Stimulated activated CD4-positive, alpha-beta T cell treated with anti-CD3 and anti-CD28 coated beads, Interleukin-15, amount 100 ng/mL, for 24 hours (primary cell): ENCODE measurements at regions not wholly inside any gene's neighbourhood (a gene's known extent, or its start where the extent isn't known, plus 50 kb on each side); places are given as distances from the start of the nearest gene placed in this dataset.
"Not testable (repeated sequence)": the region's sequence is repeated elsewhere in the genome, so short reads cannot be mapped to it uniquely, and the experiment has no call there.

Experiments
- DNase-seq: peaks from one replicate; pipeline ENCODE4 v3.0.0-alpha.2; 2020

GRCh38 chr6:168841609-168842278, 400.8 kb downstream of the SMOC2 start:
- DNase-seq: no peak

DNA sequence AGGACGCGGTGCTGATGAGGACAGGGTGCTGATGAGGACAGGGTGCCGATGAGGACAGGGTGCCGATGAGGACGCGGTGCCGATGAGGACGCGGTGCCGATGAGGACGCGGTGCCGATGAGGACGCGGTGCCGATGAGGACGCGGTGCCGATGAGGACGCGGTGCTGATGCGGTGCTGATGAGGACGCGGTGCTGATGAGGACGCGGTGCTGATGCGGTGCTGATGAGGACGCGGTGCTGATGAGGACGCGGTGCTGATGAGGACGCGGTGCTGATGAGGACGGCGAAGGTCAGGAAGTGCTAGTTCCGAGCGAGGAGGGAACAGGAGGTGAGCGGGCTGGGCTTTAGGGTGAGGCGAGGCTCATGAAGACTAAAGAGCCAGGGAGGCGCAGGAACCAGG, 399.9 kb downstream of the SMOC2 start:
- DNase-seq: not testable (repeated sequence)

DNA sequence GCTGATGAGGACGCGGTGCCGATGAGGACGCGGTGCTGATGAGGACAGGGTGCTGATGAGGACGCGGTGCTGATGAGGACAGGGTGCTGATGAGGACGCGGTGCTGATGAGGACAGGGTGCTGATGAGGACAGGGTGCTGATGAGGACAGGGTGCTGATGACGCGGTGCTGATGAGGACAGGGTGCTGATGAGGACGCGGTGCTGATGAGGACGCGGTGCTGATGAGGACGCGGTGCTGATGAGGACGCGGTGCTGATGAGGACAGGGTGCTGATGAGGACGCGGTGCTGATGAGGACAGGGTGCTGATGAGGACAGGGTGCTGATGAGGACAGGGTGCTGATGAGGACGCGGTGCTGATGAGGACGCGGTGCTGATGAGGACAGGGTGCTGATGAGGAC, 399.3 kb downstream of the SMOC2 start:
- DNase-seq: not testable (repeated sequence)

DNA sequence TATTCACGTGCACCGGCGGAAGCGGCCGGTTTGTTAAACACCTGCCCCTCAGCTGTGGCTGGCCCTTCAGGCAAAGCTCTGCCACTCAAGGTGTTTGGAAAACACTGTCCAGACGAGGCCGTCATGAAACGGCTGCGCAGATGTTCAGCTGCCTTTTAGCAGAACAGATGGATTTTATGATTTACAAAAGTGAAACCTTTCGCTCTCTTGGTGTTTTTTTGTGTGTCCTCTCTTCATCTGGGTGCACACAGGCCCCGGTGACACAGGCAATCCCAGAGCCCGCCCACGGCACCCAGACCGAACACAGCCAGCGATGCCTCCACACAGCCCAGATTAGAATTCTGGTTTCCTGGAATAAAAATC, 397.0 kb downstream of the SMOC2 start:
- no peak for DNase-seq

GRCh38 chr6:168837254-168838036, 396.5 kb downstream of the SMOC2 start:
- no peak for DNase-seq

- DNase-seq: no peak
These were observed 395.0 kb downstream of the SMOC2 start for GRCh38 chr6:168835991-168836390.

DNA sequence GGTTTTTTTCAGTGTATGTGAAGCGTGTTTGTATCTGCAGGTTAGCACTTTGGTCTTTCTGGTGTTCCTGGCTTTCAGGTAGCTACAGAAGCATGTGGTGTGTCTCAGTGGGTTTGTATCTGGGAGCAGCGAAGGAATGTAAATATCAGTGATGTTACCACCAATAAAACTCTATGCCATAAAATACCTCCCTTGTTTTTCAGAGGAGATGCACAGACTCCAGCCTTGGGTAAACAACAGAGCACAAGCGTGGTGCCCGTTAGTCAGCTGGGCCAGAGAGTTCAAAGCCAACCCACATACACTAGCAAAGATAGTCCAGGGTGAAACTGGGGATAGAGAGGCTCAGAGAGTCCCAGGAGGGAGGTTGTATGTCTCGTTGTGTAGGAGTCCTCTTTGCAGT, 393.8 kb downstream of the SMOC2 start:
- DNase-seq: no peak

GRCh38 chr6:168834042-168834587, 393.1 kb downstream of the SMOC2 start:
- DNase-seq: no peak

- no peak for DNase-seq
These were observed 387.8 kb downstream of the SMOC2 start for GRCh38 chr6:168828800-168829199.

DNA sequence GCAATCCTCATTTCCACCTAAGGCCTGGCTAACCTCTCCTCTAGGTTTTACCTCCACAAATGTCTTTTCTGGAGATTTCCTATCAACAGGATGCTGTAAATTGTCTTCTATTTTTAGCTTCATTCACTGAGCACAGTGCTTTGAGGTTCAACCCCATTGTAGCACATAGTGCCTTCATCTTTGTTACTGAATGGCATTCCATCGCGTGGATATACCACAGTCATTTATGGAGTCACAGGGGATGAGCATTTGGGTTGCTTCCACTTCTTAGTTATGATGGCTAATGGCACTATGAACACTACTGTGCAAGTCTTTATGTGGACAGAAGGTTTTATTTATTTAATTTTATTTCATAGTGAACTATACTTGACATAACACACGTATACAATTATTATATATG, 387.1 kb downstream of the SMOC2 start:
- no peak for DNase-seq

- no peak for DNase-seq
These were observed 386.5 kb downstream of the SMOC2 start for GRCh38 chr6:168827586-168827871.

DNA sequence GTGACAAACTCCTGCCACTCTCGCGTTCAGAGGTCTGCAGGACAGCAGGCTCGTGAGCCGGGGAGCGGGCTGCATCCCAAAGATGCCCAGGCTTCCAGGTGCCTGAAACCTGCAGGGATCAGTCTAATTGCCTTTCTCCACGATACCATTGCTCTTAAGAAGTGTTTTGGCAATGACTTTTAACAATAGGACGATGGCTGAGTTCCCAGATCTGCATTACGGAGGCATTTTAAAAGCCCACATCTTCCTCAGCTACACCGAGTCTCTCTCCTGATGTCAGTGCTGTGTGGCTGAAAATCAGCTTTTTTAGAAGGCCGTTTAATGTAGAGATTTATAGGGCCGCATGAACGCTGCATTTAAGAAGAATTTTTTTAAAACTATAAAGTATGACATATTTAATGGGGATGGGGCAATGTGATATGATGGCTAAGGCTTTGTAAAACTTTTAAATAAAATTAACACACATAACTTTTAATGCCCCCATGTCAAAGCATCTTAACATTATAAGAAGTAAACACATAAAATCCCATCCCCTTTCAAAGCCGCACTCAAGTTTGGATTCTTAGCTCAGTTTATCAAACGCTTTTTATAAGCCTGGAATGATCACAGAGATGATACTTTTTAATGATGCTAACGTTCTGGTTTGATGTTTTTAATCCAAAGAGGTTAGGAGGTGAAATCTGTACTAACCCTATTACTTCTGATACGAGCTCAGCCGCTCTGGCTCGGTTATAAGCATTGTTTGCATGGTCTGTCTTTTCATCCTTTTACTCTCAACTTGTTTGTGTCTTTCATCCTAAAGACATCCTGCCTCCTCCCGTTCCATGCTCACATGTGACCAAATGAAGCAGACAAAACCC, 386.0 kb downstream of the SMOC2 start:
- no peak for DNase-seq

DNA sequence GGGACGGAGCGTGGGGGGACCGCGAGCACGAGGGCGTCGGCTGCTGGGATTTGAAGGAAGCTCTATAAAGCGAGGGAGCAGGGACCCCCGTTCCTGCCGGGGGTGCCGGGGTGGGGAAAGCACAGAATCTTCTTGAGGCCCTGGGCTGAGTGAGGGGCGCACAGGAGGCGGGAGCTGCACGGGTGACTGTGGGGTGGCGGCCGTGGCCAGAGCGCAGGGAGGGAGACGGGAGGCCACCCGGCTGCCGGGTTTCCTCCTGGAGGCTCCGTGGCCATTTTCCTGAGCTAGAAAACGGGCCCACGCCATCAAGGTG, 385.1 kb downstream of the SMOC2 start:
- DNase-seq: no peak

DNA sequence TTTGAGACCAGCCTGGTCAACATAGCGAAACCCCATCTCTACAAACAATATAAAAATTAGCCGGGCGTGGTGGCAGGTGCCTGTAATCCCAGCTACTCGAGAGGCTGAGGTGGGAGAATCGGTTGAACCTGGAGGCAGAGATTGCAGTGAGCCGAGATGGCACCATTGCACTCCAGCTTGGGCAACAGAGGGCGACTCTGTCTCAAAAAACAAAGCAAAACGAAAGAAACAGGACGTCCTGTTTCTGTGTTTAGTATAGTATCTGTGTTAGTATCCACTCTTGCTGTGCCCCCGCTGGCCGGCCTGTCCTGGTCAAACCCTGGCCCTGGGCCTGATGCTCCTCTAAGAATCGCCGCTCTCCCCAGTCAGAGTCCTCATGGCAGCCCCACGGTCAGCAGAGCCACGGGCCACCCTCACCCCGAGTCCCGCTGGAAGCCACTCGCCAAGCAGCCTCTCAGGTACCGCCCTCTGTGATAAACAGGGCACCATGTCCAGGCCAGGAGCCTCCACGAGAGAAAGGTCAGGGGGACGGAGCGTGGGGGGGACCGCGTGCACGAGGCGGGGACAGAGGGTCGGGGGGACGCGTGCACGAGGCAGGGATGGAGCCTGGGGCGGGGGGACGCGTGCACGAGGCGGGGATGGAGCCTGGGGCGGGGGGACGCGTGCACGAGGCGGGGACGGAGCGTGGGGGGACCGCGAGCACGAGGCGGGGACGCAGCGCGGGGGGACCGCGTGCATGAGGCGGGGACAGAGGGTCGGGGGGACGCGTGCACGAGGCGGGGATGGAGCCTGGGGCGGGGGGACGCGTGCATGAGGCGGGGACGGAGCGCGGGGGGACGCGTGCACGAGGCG, 384.5 kb downstream of the SMOC2 start:
- DNase-seq: no peak

DNA sequence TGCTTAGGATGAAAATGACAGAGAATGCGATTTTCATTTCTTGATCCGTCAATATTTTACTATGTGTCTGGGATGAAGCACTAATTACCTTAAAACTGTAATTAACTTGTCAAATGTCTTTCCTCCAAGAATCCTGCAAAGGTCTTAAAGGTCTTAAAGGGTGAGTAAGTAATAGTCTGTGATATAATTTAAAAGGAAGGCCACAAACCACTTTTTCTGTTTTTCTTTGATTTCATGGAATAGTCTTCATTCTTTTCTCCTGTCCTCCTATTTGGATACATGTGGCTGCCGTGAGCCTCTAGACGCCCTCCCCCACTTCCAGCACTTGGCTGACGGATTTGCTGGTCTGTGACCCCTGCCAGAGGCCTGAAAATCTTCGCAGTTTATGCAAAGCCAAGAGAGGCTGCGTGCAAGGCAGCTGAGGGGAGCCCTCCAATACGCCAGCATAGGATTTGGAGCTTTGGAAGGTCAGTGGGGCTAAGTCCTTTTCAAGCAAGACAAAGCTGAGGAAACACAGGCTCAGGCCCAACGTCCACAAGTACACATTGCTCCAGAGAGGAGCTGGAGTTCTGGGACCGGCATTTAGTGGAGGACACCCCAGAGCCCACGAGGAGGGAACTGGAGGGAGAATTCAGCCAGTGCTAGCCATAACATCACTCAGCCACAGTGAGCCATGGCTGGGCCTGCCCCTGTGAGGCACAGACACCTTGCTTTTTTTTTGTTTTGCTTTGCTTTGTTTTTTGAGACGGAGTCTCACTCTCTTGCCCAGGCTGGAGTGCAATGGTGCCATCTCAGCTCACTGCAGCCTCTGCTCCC, 382.6 kb downstream of the SMOC2 start:
- DNase-seq: no peak

DNA sequence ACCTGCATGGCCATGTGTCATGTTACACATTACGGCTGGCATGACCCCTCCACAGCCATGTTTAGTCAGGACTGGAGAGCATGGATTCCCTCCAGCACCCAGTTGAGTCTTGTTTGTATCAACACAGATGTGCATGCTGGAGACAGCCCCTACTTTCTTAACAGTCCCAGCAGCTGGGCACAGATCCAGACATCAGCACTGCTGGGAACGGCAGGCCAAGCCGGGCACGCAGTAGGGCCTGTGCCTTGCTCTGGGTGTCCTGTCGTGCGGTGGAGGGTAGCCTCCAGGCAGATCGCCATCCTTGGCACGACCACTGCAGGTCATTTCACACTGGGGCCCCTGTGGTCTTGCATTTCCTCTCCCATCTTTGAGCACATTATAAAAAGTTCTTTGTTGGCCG, 381.4 kb downstream of the SMOC2 start:
- no peak for DNase-seq

- DNase-seq: no peak
These were observed 378.6 kb downstream of the SMOC2 start for GRCh38 chr6:168819546-168819945.

- DNase-seq: no peak
These were observed 376.7 kb downstream of the SMOC2 start for GRCh38 chr6:168817558-168818159.

DNA sequence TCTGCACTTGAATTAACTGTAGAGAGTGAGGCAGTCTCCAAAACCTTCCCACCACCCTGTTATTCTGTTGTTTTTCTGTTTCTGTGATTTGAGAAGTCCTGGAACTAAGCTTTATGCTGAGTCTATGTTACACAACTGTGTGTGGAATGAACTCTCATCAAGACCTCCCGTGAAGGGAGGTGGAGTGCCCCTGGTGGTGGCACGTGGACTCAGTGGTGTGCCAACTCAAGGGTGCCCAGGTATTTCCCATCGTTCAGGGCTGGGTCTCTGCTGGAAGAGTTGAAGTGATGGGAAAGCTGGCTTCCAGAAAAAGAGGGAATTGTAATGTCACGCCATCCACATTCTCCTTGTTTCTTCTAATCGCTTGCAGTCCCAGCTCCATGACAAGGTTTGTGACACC, 374.2 kb downstream of the SMOC2 start:
- no peak for DNase-seq

DNA sequence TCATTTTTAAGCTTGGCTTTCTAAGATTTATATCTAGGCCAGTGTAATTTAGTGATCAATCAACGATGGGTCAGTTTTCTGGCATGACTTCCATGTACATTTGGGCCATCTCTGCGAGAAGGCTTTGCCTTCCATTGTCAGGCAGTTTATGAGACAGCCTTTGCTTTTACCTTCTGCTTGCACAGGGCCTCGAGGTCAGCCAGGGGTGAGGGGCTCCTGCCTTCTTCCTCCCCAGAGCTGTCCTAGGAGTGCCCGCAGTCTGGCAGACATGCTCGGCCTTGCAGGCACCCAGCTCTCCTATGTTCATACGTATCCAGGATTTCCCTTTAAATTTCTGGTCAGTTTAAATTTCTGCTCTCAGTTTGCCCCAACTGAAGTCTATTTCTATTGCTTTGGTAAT, 367.2 kb downstream of the SMOC2 start:
- DNase-seq: no peak

DNA sequence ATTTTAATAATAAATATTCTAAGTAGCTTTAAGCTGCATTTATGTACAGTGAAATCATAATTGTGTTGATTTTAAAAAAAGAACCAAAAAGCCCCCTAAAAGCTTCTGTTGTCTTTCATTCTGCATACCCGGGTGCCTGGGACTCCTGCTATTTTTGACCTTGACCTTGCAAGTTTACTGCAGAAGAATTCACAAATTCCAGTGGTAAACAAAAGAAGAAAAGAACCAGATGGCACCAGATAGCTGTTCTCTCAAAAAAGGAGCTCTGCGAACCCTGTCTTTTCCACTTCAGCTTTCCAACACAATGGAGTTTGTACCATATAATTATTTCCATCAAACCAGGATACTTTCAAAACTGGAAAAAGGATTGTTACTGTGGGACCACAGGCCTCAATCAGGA, 363.3 kb downstream of the SMOC2 start:
- DNase-seq: no peak

DNA sequence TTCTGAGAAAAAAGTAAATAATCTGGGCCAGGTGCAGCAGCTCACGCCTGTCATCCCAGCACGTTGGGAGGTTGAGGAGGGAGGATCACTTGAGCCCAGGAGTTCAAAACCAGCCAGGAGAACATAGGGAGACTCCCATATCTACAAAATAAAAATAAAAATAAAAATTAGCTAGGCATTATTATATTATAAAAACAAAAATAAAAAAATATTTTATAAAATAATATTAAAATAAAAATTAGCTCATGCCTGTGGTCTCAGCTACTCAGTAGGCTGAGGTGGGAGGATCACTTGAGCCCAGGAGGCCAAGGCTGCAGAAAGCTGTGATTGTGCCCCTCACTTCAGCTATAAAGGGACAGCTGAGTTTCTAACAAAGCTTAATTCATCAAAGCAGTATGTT, 362.9 kb downstream of the SMOC2 start:
- DNase-seq: no peak
